ENCODE measurements at regions not wholly inside any gene's neighbourhood (a gene's known extent, or its start where the extent isn't known, plus 50 kb on each side); places are given as distances from the start of the nearest gene placed in this dataset.

DNA sequence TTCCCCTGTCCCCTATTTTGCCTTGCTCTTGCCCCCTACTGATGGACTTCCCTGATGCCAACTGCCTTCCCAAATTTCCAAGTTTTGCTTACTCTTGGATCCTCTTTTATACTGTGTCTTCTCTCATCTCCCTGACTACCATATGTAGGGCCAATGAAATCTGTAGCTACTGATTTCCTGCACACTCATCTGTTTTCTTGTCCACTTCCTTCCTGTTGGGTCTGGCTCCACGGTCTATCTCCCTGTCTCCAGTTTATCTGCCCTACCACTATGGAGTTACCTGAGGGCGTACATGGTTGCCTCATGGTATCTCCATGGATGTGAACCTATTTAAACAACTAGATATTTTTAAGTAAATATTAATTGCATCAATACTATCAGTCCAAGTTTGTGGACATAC, 140.3 kb upstream of the MCHR2 start:
- no peak overlapping the region for H3K27ac ChIP-seq
- ChIA-PET POLR2A (ENCODE audit: low non-redundant PET) (no interaction called here), CTCF (no interaction called here)
- DNase-seq (ENCODE audit: low spot score) = no peak
- TF ChIP-seq, protein P1, sequence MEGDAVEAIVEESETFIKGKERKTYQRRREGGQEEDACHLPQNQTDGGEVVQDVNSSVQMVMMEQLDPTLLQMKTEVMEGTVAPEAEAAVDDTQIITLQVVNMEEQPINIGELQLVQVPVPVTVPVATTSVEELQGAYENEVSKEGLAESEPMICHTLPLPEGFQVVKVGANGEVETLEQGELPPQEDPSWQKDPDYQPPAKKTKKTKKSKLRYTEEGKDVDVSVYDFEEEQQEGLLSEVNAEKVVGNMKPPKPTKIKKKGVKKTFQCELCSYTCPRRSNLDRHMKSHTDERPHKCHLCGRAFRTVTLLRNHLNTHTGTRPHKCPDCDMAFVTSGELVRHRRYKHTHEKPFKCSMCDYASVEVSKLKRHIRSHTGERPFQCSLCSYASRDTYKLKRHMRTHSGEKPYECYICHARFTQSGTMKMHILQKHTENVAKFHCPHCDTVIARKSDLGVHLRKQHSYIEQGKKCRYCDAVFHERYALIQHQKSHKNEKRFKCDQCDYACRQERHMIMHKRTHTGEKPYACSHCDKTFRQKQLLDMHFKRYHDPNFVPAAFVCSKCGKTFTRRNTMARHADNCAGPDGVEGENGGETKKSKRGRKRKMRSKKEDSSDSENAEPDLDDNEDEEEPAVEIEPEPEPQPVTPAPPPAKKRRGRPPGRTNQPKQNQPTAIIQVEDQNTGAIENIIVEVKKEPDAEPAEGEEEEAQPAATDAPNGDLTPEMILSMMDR (conservative IDR thresholded peaks at IDR 0.05; ENCODE audit: low read depth) = no peak

DNA sequence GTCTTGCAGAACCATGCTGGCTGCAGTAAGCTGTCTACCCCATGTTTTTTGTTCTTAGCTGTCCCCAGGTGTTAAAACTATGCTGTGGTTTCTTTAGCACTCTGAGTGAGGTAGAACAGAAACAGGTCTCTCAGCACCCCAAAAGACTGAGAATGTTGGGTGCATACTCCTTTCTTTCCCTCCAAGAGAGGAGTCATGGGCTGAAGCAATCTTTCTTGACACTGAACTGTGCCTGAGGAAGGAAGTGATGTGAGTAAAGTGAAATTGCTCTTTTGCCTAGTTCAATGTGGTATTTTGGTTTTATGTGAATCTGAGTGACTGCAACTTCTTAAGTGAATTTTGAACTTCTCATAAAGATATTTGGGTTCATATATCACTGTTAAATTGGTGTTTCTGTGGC, 138.0 kb upstream of the MCHR2 start:
- TF ChIP-seq, protein P1 (conservative IDR thresholded peaks at IDR 0.05; ENCODE audit: low read depth) = no peak
- ChIA-PET CTCF (no interaction called here), POLR2A (ENCODE audit: low non-redundant PET) (no interaction called here)
- H3K27ac ChIP-seq = no peak overlapping the region
- DNase-seq (ENCODE audit: low spot score) = no peak

DNA sequence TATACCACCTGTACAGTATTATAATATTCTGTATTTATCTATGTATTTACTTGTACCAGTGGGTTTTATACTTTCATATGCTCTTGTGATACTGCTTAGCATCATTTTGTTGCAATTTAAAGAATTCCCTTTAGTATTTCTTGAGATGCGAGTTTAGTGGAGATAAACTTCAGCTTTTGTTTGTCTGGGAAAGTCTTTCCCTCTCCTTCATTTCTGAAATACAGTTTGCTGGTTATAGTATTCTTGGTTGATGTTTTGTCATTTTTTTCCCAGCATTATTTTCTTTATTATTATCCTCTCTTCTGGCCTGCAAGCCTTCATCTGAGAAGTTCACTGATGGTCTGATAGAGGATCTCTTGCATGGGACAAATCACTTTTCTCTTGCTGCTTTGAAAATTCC, 136.6 kb upstream of the MCHR2 start:
- ChIA-PET CTCF (no interaction called here), POLR2A (ENCODE audit: low non-redundant PET) (no interaction called here)
- no peak overlapping the region for H3K27ac ChIP-seq
- TF ChIP-seq, protein P1 (conservative IDR thresholded peaks at IDR 0.05; ENCODE audit: low read depth) = no peak
- DNase-seq (ENCODE audit: low spot score) = no peak

DNA sequence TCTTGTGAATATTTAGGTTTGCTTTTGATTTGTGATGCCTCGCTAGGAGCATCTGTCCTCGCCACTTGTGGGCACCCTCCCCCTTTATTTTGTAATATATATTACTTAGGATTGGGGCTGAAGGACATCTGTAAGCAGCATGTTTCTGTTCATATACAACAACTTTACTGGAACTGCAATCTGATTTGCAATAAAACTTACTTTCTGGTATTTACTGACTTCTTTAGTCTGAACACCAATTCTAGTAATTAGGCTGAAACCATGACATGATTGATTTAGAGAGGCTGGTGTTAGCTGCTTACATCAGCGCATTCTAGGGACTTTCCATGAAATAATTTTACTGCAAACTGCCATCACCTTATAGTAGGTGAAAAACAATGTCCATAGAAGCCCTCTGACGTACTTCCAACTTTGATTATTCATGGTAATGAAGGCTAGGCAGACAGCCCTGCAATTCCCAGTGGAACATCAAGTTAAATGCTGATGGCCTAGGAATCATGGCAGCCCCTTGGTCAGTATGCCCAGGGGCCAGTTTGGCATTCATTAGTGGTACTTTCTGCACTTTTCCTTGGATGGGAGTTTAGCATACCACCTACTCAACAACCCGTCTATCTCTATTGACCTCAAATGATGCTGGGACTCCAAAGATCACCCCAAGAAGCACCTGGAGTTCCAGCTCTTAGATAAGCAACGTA, 132.9 kb upstream of the MCHR2 start:
- TF ChIP-seq, protein P1 (conservative IDR thresholded peaks at IDR 0.05; ENCODE audit: low read depth) = no peak
- no peak overlapping the region for H3K27ac ChIP-seq
- POLR2A ChIA-PET (ENCODE audit: low non-redundant PET) = no interaction called here
- DNase-seq (ENCODE audit: low spot score) = no peak
- CTCF ChIA-PET = interaction anchor here (0.6 kb wide), 1 partner anchor 54 kb away, joined by 3 read pairs; no protein-coding TSS in a partner anchor

DNA sequence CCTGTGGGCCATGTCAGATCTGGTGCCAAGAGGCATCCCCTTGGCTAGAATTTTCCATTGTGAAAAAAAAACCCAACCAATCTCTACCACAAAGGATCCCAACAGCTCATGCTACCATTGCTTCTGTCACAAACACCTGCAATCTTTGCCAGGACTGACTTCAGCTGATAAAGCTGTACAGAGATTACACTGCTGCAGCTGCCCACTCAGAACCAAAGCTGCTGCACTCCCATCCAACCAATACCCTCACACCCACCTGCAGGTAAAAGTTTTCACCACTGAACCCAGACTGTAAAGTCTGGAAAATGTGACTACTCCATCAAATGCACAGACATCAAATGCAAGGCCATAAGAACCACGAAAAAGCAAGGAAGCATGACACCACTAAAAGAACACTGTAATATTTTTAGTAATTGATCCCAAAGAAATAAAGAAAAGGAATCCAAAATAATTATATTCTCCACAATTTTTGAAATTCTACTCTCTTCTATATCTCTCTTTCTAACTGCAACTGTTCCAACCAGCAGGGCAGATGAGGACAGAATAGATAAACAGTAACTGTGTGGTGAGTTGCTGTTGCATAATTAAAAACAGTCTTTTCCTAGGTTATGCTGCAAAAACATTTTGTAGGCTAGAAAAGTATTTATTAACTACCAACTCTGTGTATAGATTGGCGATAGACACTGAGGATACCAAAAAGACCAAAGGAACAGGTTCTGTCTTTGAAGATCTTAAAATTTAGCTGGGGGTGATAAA, 128.0 kb upstream of the MCHR2 start:
- POLR2A ChIA-PET (ENCODE audit: low non-redundant PET) = no interaction called here

DNA sequence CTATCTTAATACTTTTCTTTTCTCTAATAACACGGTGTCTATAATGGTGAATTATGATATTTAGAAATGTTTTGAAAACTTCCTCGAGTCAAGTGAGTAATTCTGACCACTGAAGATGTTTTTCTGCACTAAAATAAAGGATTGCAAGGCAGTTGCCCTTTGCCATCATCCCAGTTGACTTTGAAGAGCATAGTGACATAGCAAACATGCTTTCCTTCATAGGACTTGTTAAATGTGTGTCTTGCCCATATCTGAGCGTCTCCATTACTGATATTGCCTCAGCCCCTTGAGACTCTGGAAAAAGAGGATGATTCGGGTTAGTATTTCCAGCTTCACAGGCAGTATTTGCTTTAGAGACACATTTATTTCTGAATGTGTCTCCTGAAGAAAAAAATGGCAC, 125.2 kb upstream of the MCHR2 start:
- no peak for DNase-seq (ENCODE audit: low spot score)
- CTCF ChIA-PET = no interaction called here
- POLR2A ChIA-PET (ENCODE audit: low non-redundant PET) = no interaction called here
- TF ChIP-seq, protein P1 (conservative IDR thresholded peaks at IDR 0.05; ENCODE audit: low read depth) = no peak
- H3K27ac ChIP-seq = no peak overlapping the region

More for the DNA sequence above, 128.0 kb upstream of the MCHR2 start:
- CTCF ChIA-PET = interaction anchor here (0.6 to 1.2 kb wide), 2 partner anchors 254 to 364 kb away, joined by 3 read pairs; no protein-coding TSS in a partner anchor
- TF ChIP-seq, protein P1 (conservative IDR thresholded peaks at IDR 0.05; ENCODE audit: low read depth) = no peak
- H3K27ac ChIP-seq = no peak overlapping the region
- no peak for DNase-seq (ENCODE audit: low spot score)
